ENCODE measurements at regions not wholly inside any gene's neighbourhood (a gene's known extent, or its start where the extent isn't known, plus 50 kb on each side); places are given as distances from the start of the nearest gene placed in this dataset.

DNA sequence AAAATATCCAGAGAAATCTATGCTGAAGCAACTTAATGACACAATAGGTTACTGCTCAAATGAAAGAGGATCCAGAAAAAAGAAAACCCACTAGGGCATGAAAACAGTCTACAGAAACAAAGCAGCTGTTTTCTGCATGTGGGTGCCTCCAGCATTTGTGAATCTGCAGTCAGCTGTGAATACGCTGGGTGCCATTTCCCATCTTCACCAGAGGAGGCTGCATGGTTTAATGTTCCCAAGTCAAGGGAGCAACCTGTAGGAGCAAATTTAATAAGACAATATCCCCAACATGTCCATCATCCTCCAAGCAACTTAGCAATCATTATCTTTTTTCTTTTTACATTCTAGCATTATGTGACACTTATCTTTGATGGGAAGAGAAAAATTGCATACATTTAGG is 396.6 kb downstream of the BRINP2 start:
- TF ChIP-seq, protein P1, sequence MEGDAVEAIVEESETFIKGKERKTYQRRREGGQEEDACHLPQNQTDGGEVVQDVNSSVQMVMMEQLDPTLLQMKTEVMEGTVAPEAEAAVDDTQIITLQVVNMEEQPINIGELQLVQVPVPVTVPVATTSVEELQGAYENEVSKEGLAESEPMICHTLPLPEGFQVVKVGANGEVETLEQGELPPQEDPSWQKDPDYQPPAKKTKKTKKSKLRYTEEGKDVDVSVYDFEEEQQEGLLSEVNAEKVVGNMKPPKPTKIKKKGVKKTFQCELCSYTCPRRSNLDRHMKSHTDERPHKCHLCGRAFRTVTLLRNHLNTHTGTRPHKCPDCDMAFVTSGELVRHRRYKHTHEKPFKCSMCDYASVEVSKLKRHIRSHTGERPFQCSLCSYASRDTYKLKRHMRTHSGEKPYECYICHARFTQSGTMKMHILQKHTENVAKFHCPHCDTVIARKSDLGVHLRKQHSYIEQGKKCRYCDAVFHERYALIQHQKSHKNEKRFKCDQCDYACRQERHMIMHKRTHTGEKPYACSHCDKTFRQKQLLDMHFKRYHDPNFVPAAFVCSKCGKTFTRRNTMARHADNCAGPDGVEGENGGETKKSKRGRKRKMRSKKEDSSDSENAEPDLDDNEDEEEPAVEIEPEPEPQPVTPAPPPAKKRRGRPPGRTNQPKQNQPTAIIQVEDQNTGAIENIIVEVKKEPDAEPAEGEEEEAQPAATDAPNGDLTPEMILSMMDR (IDR thresholded peaks at IDR 0.05), result peak in 2 of 7 experiments; percentile 6 to 29
- TF ChIP-seq POLR2A (IDR thresholded peaks at IDR 0.05), result no peak
